Tibial artery (tissue), 4 donors: ENCODE measurements at regions not wholly inside any gene's neighbourhood (a gene's known extent, or its start where the extent isn't known, plus 50 kb on each side); places are given as distances from the start of the nearest gene placed in this dataset.

Experiments used
- DNase-seq, 2 donors: peaks; one replicate each; pipeline ENCODE4 v3.0.0-alpha.2; 2019
- H3K27ac ChIP-seq, 2 donors: fragments of 200-600 bp; sonication (generic) in 1 of 2; 1 replicate in 1 of 2; 2 replicates in 1 of 2; pipeline ENCODE4 v1.5.1; 2018 to 2019; ENCODE audit warnings: mild to moderate bottlenecking in 1 of 2
- H3K27me3 ChIP-seq, 2 donors: fragments of 200-600 bp; sonication (generic) in 1 of 2; one replicate each; pipeline versions ENCODE4 v1.5.1 to v1.6.0; 2016 to 2019
- H3K36me3 ChIP-seq, 3 donors: fragments of 200-600 bp; sonication (generic) in 2 of 3; one replicate each; pipeline ENCODE4 v1.5.1; 2016 to 2019; ENCODE audit warnings: mild to moderate bottlenecking in 2 of 3
- H3K4me1 ChIP-seq, 4 donors: fragments of 200-600 bp; sonication (generic) in 2 of 4; 1 replicate in 3 of 4; 2 replicates in 1 of 4; pipeline ENCODE4 v1.5.1; 2016 to 2019
- H3K4me3 ChIP-seq, 2 donors: fragments of 200-600 bp; sonication (generic) in 1 of 2; 1 replicate in 1 of 2; 2 replicates in 1 of 2; pipeline ENCODE4 v1.5.1; 2018 to 2019; ENCODE audit warnings: mild to moderate bottlenecking in 2 of 2
- H3K9me3 ChIP-seq, 3 donors: fragments of 200-600 bp; sonication (generic) in 1 of 3; one replicate each; pipeline ENCODE4 v1.5.1; 2016 to 2019
- intact Hi-C: fragments of 100-400 bp; cut with DNase I; formaldehyde crosslinking; loops from one replicate; pipeline ENCODE4 v1.15.0; 2023; ENCODE audit warnings: low total_unique reads
- TF ChIP-seq, protein P1 (sequence below), 2 experiments: fragments of 200-600 bp in 1 of 2; fragments of 450-650 bp in 1 of 2; IDR thresholded peaks; one replicate each; pipeline ENCODE4 v1.5.1; 2017 to 2019; ENCODE audit warnings: antibody characterized with exemption in 2 of 2, mild to moderate bottlenecking in 1 of 2, moderate library complexity in 1 of 2

DNA sequence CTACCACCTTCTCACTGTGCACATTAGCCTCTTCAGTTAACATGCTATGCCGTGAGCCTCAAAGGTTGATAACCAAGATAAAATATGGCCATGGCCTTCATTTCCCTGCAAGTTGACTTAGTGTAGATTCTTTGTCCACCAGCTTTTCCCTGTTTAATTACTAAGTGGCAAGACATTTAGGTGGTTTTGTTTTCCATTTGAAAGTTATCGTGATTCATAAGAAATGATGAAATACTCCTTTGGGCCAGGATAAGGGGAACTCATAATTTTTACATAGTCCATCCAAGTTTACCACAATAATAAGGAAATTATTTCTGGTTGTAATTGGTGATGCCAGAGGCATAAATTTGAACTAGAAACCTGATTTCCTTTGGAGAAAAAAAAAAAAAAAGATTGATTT is 609.6 kb downstream of the TAF11L14 start:
- no peaks in the 10 kb centered on the region for H3K9me3 ChIP-seq
- TF ChIP-seq, protein P1, sequence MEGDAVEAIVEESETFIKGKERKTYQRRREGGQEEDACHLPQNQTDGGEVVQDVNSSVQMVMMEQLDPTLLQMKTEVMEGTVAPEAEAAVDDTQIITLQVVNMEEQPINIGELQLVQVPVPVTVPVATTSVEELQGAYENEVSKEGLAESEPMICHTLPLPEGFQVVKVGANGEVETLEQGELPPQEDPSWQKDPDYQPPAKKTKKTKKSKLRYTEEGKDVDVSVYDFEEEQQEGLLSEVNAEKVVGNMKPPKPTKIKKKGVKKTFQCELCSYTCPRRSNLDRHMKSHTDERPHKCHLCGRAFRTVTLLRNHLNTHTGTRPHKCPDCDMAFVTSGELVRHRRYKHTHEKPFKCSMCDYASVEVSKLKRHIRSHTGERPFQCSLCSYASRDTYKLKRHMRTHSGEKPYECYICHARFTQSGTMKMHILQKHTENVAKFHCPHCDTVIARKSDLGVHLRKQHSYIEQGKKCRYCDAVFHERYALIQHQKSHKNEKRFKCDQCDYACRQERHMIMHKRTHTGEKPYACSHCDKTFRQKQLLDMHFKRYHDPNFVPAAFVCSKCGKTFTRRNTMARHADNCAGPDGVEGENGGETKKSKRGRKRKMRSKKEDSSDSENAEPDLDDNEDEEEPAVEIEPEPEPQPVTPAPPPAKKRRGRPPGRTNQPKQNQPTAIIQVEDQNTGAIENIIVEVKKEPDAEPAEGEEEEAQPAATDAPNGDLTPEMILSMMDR (IDR thresholded peaks at IDR 0.05): no peak
- intact Hi-C loops: no loop called here
- no peak for DNase-seq
- H3K36me3 ChIP-seq: no peaks in the 10 kb centered on the region
- no peaks in the 10 kb centered on the region for H3K27me3 ChIP-seq
- no peak overlapping the region for H3K27ac ChIP-seq
- H3K4me3 ChIP-seq: no peak overlapping the region
- no peaks in the 10 kb centered on the region for H3K4me1 ChIP-seq

DNA sequence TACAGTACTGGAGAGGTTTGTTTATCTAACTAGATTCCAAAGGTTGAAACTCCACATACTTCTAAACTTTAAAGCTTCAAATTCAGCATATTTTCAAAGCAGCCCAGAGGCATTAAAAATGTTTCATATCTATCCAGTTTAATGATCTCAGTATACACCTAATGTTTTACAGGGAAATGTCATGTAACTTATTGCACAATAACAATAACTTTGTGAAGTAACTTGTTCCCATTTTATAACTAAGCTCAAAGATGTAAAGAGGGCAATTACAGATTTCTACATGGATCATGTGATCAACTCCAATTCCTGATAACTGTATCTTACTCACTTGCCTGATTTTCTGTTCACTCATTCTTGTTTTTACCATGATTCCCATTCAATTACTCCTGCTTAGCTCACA is 610.0 kb downstream of the TAF11L14 start:
- intact Hi-C loops: no loop called here
- H3K27ac ChIP-seq: no peak overlapping the region
- TF ChIP-seq, protein P1 (IDR thresholded peaks at IDR 0.05): no peak
- H3K4me3 ChIP-seq: no peak overlapping the region
- no peaks in the 10 kb centered on the region for H3K27me3 ChIP-seq
- H3K9me3 ChIP-seq: no peaks in the 10 kb centered on the region
- no peak for DNase-seq
- H3K36me3 ChIP-seq: no peaks in the 10 kb centered on the region
- H3K4me1 ChIP-seq: no peaks in the 10 kb centered on the region

DNA sequence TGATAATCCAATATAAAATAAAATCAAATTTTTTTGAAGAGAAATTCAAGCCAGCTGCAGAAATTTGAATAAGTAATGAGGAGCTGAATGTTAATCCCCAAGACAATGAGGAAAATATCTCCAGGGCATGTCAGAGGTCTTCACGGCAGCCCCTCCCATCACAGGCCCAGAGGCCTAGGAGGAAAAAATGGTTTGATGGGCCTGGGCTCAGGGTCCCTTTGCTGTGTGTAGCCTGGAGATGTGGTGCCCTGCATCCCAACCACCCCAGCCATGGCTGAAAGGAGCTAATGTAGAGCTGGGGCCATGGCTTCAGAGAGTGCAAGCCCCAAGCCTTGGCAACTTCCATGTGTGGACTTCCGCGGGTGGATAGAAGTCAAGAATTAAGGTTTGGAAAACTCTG is 618.3 kb downstream of the TAF11L14 start:
- Histone ChIP-seq H3K36me3 (no peaks in the 10 kb centered on the region), H3K27ac (no peak overlapping the region)

DNA sequence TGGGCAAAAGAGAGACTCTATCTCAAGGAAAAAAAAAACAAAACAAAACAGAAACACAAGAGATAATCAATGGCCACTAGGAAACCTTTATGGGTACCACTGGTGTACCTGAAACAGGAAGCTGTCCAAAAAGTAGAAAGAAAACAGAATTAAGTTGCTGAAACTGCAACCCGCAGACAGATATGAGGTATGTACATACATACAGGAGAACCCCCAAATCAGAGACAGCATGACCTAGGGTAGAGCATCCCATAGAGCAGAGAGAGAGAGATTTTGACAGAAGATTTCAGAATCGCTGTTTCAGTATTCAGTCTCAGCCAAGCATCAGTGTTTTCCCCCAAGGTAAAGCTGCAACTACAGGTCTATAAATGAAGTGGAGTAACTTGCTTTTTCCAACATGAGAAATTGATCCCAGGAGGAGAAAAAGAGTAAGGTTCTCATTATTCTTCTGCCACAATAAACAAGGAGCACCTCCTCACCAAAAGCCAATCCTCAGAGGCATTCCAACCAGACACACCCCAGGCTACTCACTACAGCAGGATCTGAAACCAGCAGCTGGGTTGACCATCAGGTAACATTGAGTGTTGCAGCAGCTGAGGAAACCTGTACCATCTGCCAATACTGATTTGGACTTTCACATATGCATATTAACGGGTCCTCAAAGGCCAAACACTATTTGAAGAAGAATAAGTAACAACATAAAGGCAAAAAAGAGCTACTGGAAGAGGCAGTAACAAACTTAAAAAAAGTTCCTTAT is 630.0 kb downstream of the TAF11L14 start:
- H3K4me1 ChIP-seq: no peaks in the 10 kb centered on the region
- intact Hi-C loops: no loop called here
- no peak overlapping the region for H3K27ac ChIP-seq
- no peaks in the 10 kb centered on the region for H3K9me3 ChIP-seq
- no peak for DNase-seq
- TF ChIP-seq, protein P1 (IDR thresholded peaks at IDR 0.05): no peak
- no peaks in the 10 kb centered on the region for H3K36me3 ChIP-seq
- no peak overlapping the region for H3K4me3 ChIP-seq
- H3K27me3 ChIP-seq: no peaks in the 10 kb centered on the region

More for the DNA sequence above, 618.3 kb downstream of the TAF11L14 start:
- TF ChIP-seq, protein P1 (IDR thresholded peaks at IDR 0.05): no peak
- DNase-seq: no peak
- Histone ChIP-seq H3K4me3 (no peak overlapping the region), H3K4me1 (no peaks in the 10 kb centered on the region), H3K27me3 (no peaks in the 10 kb centered on the region), H3K9me3 (peaks cover 0 to 4% (median 0%) of the 10 kb centered on the region in 3 donors)
- intact Hi-C loops: no loop called here

DNA sequence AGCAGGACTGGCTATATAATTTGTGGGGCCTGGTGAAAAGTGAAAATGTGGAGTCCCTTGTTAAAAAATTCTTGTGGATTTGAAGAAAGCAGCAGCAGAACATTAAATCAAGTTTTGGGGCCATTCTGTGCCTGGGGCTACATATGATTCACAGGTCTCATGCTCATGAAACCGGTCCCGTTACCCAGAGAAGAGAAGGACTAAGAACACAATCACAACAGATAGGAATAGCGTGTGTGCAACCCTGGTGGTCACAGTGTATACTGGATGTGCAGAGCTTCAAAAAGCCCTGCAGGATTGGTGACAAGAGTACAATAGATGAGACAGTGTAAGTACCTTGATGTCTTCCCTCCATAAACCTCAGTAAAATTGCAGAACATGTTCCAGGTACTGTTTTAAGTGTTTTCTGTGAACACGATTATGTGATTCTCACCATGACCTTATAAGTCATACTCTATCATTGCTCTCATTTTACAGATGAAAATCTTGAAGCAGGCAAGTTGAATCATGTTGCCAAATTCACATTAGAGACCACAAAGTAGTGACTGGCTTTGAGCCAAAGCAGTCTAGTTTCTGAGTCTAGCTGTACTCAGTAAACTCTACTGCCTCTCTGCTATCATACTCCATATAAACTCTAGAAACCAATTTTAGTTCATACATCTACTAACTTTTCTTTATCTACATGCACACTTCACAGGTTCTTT is 636.5 kb downstream of the TAF11L14 start:
- intact Hi-C loops: no loop called here
- TF ChIP-seq, protein P1 (IDR thresholded peaks at IDR 0.05): no peak
- no peaks in the 10 kb centered on the region for H3K4me1 ChIP-seq
- no peak for DNase-seq
- no peak overlapping the region for H3K4me3 ChIP-seq
- no peaks in the 10 kb centered on the region for H3K36me3 ChIP-seq
- no peaks in the 10 kb centered on the region for H3K9me3 ChIP-seq
- no peaks in the 10 kb centered on the region for H3K27me3 ChIP-seq
- H3K27ac ChIP-seq: no peak overlapping the region
